ENCODE measurements at regions not wholly inside any gene's neighbourhood (a gene's known extent, or its start where the extent isn't known, plus 50 kb on each side); places are given as distances from the start of the nearest gene placed in this dataset.

DNA sequence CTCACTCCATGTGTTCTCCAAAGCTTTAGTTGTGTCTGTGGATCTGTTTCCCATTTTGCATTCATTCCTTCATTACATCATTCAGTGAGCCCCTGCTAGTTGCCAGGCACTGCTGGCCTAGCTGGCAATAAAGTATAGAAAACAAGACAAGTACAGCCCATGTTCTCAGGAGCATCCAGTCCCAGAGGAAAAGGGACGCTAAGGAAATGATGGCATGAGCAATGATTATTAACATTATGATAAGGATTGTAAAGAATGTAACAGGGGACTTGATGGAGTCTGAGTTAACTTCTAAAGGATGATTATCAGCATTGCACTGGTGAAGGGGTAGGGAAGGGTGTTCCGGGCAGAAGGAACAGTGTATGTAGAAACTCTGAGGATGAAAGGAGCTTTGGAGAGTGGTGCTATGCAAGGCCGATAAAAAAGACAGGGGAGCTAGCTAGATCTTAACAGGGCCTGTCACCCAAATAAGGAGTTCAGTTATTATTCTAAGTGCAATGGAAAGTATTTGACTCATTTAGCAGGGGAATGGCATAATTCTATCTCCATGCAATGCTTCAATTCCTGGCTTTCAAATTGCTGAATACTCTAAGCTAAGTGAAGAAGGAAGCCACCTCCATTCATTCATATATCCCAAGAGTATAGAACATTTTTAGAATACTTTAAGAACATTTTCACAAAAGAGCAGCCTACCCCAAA, 258.2 kb upstream of the STT3B start:
- TF ChIP-seq GATA2 (IDR thresholded peaks at IDR 0.05; ENCODE audit: low read depth, low read length) = no peak
- no peak for TF ChIP-seq GATA3 (IDR thresholded peaks at IDR 0.05; ENCODE audit: low read depth, low read length)

Data from SH-SY5Y (cell line).